CD1c-positive myeloid dendritic cell (primary cell): ENCODE measurements at regions not wholly inside any gene's neighbourhood (a gene's known extent, or its start where the extent isn't known, plus 50 kb on each side); places are given as distances from the start of the nearest gene placed in this dataset.

Experiments
- DNase-seq: peaks from one replicate; pipeline ENCODE4 v3.0.0-alpha.2; 2016; ENCODE audit errors: extremely low spot score

DNA sequence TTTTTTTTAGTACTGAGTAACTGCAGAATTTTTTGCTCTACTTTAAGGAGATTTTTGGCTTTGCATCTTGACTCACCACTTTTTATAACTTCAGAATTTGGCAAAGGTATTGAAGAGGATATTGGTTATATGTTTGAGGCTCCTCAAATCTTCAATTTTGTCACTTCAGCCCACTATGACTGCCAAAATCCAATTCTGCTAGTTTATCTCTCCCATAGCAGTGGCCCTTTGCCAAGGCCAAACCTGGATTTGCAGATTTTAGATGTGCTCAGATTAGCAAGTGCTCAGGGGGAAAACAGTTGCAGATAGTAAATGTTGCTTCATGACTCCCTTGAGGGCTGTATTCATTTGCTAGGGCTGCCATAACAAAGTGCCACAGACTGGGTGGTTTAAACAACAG is 427.5 kb downstream of the ADRA2A start:
- DNase-seq, result no peak

DNA sequence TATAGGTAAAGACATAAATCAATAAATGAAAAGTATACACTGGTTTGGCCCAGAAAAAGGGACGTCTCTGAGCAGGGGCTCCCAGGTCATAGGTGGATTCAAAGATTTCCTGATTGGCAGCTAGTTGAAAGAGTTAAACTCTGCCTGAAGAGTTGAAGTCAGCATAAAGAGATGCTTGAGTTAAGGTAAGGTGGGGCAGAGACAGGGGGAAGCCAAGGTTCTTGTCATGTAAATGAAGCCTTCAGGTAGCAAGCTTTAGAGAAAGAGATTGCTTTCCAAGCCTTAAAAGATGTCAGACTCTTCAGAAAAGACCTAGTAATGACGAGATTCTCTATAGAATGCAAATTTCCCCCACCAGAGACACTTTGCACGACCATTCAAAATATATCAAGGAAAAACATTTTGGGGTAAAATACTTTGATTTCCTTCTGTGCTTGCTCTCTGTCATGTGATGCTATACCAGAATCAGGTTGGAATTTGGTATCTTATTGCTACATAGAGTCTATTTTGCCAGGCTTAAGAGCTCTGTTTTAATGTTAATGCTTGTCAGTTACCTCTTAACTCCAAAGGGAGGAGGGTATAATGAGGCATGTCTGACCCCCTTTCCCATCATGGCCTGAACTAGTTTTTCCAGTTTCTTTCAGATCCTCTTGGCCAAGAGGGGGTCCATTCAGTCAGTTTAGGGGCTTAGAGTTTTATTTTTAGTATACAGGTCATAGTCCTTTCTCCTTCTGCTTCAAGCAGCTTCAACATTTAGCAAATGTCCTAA is 429.6 kb downstream of the ADRA2A start:
- DNase-seq, result no peak

DNA sequence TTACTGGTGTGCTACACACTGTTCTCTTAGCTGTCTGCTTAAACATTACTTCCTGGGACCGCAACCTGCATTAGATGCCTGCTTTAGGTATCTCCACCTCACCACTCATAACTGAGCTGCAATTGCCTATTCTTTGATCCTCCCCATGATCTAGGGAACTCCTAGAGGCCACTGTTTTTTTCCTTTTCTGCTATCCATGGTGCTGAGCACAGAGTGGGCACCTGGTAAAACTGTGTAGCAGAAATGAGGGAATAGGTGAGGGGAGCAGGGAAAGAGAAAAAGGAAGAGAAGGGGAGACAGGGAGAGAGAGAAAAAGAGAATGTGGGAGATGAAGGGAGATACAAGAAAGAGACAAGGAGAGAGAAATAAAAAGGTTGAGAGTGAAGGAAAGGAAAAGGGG is 434.9 kb downstream of the ADRA2A start:
- DNase-seq, result no peak

DNA sequence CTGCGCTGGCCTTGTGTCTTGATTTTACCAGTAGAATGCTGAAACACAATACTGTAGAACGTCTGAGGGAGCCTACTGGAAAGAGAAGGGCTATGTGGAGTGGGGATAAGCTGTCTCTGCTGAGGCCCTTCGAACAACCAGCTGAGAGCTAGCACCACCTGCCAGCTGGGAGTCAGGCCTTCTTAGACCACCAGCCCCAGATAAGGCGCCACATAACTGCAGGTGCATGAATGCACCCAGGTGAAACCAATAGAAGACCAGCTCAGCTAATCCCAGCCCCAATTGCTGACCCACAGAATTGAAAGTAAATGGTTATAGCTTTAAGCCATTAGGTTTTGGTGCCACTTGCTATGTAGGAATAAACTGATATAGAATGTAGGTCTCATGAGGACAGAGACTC is 438.4 kb downstream of the ADRA2A start:
- no peak for DNase-seq

DNA sequence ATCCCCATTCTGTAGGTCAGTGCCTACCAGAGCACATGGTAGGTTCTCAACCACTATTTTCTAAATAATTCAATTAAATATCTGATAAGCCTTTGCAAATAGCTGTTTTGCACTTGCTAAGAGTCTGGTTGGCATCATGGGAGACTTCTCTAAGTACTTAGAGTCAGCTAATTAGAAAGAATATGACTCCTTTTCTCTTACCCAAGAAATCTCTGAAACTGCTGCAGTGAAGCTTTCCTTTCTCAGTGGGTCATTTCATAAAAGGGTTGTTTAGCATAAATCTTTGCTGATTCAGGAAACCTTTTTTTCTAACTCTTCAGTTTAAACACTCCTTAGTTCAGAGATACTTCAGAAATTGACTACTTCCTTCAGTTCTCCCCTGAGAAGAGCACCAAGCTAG is 438.9 kb downstream of the ADRA2A start:
- DNase-seq, result no peak

DNA sequence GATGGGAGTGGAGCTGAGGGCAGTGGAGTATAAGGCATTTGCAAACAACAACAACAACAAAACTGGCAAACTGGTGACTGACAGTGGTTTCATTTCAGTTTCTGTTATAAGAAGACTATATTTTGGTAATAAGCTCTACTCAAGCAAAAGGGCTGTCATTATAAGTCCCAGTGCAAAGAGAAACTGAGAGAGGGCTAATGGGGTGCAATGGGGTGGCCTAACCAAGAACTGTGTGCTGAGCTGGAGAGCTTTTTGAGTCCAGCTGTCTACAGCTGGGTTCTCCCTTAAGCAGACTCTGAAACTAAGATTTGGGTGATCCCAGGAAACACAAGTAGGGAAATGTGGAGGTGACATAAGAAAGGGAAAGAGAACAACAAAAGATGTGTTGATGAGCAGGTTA is 439.3 kb downstream of the ADRA2A start:
- DNase-seq, result no peak

DNA sequence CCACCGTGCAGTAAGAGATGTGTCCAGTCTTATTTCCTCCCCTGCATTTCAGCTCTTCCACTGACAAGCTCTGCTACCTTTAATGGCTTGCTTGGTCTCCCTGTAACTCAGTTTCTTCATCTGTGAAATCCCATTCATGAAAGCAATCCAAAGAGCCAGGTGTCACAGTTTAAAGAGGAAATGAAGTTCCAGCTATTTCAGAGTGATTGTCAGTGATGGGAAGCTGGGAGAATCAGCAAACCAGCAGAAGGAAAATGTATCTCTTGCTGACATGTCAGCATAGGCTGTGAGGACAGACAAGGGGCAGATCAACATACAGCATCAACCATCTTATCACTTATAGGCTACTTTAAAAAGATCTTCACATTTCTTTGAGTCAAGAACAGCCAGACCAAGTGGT is 445.3 kb downstream of the ADRA2A start:
- no peak for DNase-seq

DNA sequence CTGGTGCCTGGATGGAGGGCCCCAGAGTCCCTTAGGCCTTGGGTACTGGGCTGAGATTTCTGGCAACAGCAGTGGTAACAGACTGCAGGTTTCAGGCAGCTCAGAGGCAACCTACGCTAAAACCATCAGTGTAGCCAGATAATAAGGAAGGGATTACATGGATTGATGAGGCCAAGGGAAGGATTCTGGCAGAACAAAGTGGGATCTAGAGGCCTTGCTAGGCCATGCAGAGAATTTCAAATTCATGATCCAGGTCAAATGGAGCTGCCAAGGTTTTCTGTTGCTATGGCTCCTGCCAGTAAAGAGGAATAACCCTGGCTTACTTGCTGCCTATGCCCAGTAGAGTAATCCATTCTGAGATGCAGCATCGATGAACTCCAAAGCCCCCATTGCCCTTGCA is 445.7 kb downstream of the ADRA2A start:
- DNase-seq, result no peak

DNA sequence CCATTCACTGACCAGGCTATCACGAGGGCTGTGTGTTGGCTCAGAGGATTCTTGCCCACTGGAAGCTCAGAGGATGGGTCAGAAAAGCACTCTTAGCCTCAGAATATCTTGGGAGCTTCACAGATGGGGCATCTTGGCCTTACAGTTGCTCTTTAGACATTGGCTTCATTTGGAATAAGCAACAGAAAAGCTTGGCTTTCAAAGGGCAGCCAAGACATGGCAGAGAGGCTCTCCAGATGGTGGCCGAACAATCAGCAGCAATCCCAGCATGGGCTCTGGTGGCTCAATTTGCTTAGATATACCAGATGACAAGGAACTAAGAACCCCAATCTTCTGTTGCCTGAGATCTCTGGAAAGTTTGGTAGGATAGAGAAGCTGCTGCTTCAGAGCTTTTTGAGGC is 446.2 kb downstream of the ADRA2A start:
- no peak for DNase-seq

DNA sequence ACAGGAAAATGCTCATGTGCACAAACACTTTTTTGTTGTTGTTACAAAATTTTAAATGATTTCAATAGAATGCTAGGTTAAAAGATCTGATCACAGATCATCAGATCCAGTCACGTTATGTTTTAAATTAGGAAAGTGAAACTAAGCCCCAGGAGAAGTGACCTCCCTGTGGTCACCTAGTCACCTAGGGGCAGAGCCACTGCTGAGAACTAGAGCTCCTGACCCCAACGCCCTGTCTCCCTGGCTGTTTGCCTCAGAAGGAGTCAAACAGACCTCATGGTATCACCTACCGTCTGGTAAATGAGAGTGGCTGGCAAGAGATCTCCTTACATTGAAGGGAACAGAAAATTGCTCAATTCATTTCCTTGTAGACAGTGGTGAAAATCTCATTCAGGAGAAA is 447.3 kb downstream of the ADRA2A start:
- no peak for DNase-seq

DNA sequence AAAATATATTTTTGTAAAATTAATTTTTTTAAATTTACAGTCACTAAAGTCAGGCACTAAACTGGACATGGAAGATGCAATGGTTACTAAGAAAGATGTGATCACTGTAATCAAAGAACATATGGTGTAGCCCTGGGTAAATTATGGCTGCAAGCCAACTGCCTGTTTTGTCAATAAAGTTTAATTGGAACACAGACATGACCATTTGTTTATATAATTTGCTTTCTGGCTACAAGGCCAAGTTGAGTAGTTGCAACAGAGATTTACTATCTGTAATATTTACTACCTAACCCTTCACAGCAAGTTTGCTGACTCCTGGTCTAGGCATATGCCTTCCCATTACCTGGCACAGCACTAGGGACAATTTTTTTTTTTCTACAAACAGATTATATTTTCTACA is 448.9 kb downstream of the ADRA2A start:
- no peak for DNase-seq

DNA sequence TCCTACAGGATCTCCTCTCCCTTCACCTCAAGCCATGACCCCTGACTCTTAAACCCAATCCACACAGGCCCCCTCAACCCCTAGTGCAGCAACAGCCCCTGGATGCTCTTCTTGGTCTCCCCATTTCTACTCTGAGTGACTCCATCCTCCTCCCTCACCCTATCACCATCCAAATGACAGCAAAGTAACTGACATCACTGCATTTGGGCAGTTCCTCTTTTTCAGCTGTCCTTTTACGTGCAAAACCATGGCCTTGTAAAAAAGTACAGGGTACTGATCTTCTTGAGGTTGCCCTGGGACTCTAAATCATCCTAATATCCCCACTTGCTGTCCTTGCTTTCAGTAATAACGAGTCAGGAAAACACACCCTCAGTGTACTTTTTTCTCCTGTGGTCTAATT is 454.9 kb downstream of the ADRA2A start:
- no peak for DNase-seq

DNA sequence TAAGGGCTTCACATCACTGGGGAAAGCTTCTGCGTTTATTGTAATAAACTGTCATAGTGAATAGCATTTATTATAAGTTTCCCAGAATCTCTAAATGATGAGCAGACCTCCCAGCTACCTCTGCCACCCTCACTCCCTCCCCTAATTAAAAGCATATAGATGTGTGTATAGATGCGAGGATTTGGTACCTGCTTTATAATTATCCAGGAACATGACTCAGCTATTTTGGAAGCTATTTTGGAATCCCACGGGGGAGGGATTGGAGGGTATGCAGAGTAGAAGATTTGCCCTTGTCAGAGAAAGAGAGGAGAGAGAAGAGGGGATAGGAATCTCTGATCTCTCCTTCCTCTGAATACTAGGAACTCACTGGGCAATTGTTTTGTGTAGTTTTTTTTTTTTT is 455.3 kb downstream of the ADRA2A start:
- DNase-seq, result no peak

DNA sequence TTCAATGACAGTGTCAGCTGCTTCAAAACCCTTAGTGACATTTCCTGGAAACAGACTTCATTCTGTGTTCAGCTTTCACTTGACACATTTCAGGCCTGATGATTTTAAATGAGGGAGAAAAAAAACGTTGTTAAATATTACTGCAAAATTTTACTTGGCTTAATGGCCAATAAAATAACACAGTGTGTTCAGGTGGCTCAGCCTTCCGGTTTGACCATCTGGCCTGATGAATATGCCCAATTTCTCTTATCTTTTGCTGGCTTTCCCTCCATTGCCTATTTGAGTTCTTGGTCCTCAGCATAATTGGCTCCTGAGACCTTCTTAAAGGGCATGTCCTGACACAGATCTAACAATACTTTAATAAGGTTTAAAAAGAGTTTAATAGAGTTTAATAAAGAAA is 462.4 kb downstream of the ADRA2A start:
- no peak for DNase-seq

DNA sequence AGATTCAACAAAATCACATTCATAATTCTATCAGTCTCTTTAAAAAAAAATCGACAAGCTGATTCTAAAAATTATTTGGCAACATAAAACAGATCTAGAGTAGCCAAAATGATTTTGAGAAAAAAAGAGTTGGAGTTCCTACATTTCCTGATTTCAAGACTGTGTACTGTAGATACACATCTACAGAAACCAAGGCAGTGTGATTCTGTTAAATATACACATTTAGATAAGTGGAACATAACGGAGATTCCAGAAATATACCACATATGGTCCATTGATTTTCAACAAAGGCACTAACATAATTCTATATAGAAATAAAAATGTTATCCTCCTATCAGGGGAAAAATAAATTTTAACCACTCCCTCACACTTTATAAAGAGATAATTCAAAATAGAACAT is 467.0 kb downstream of the ADRA2A start:
- DNase-seq, result no peak

DNA sequence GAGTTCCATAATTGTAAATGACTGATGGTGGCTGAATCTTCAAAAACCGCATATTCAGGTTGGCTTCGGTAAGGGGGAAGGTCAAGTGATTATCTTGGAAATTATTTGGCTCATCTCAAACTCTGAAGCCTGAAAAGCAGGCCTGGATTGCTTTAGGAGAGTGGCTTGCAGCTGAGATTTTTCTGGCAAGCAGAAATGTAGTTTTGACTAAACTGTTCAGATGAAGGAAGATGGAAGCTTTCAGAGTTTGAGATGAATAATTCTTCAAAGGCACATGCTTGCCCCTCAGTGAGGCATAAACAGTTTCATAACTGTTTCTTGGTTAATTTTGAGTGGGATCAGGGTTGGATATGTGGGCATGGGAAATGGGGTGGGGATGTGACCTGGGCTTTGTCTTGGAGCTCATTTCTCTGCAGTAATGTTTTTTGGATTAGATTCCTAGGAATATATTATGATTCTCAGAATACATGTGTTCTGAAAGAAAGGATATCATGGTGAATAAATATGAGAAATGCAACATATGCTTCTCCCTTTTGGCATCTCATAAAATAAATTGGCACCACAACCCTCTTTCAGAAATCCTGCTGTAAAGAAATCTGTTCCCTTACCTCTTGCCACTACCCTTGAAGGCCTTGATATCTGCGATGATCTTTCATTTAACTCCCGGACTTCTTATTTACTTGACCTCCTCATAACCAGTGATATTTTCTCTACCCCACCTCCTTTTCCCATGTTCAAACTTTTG is 469.2 kb downstream of the ADRA2A start:
- no peak for DNase-seq

DNA sequence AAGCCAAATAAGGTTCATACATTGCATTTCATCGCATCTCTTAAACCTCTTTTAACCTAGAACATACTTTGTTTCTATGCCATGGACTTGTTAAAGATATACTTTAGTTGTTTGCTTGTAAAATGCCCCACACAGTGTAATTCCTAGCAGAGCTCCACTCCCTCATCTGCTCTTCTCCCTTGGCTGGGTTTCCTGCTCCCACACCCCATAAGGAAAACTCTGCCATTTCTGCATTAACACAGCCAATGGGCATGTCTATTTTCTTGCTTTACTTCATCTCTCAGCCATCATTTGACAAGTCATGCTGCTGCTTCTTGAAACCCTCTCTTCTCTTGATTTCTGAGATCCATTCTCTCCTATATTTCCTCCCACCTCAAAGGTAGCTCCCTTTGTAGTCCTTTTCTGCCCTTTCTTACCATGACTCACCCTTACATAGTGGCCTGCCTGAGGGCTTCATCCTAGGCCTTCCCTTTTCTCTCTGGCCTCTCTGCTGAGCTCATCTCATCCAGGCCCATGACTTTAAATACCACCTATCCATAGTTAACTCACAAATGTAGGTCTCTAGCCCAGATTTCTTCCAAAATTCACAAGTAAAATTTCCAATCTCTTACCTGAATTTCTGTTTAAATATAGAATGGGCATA is 471.4 kb downstream of the ADRA2A start:
- DNase-seq, result no peak

DNA sequence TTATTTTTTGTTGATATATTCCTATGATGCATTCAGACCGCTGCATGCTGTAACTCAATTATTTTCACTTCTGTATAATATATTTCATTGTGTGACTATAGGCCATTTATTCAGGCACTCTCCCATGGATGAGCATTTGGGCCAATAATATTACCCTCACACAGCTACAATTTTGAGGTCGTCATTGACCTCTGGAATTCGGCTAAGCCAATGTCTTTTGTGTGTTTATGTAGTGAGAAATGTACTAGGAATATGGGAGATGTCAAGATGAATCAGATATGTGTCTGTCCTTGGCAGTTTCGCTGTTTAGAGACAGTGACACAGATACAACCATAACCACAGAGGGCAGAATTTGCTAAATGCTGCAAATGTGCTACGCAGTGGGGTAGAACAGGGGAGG is 474.2 kb downstream of the ADRA2A start:
- no peak for DNase-seq

DNA sequence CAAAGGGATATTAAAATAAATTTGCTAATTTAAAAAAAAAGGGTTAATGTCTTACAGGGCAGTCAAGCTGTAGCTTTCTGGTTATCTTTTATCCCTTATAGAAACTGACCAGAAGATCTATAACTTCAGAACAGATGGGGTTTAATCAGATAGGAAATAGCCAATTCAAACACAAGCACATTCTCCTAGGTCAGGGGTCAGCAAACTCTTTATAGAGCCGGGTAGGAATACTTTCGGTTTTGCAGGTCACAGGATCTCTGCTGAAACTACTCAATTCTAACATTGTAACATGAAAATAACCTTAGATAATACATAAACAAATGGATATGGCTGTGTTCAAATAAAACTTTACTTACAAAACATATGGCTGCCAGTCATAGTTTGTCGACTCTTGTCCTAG is 479.8 kb downstream of the ADRA2A start:
- DNase-seq, result no peak

DNA sequence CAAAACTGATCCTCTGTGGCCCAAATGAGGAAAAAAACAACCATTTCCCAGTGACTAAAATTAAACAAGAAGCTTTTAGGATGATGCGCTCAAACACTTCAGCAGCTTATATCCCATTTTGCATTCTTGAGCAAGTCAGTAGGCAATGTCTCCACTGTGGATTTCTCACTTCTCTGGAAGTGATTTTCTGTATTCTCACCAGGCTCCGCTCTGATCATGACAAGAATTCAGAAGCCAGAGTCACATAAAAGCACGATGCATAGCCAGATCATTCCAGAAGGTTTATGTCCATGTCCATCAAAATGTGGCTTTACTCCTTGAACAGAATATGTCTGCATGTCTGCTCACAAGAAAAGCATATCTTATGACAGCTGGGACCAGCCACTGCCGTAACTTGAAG is 481.4 kb downstream of the ADRA2A start:
- no peak for DNase-seq

DNA sequence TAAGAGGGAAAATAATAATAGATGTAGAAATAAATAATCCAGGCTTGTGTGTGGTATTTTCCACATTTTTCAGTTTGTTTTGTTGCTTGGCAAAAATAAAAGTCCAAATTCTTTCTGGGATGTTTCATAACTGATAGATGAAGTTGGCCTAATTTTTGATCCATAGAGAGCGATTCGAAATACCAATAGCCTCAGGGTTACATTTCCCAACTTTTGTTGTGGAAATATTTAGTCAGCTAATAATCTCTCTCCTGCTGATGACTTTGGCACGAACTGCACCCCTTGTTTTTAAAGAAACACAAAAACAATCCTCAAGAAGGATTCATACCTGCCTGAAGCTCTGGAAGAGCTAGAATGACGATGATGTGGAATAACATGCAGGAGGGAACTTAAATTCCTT is 483.2 kb downstream of the ADRA2A start:
- no peak for DNase-seq

DNA sequence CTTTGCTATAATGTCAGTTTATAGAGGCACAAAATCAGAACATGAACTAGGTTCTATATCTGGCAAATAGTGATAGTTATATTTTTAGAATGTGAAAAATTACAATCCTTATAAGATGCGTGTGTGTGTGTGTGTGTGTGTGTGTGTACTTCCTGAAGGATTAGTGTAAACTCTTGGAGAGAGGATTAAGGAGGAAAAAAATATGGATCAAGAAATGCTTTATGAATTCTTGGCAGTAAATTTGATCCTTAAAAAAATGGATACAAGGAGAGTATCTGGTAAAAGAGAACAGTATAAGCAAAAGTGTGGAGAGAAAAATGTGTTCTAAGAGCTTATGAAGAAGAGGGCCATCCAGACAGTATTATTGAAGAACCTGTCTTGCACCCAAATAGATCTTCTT is 484.3 kb downstream of the ADRA2A start:
- no peak for DNase-seq

DNA sequence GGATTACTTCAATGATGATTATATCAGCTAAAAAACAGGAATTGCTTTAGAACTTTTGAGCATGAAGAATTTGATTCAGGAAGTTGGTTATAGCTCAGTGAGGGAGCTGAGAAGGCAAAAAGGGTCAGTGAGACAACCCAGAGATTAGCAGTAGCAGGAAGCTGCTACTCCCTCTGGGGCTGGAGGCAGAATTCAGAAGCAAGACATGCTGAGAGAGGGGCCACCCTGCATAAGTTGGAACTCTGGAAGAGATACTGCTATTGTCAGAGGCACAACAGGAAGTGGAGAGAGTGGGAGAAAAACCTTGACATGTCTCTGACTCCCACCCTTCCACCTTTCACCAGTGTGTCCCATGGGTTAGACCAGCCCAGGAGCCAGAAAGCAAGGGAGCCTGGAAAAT is 488.7 kb downstream of the ADRA2A start:
- no peak for DNase-seq
